Smooth muscle cell (in vitro differentiated cells): ENCODE measurements at regions not wholly inside any gene's neighbourhood (a gene's known extent, or its start where the extent isn't known, plus 50 kb on each side); places are given as distances from the start of the nearest gene placed in this dataset.
"Not testable (repeated sequence)": the region's sequence is repeated elsewhere in the genome, so short reads cannot be mapped to it uniquely, and the experiment has no call there.

Source experiments
- DNase-seq: peaks from one replicate; lab custom pipeline; 2025; ENCODE audit not compliant: unreplicated experiment; lab: John Stamatoyannopoulos, UW
- H2AFZ ChIP-seq: fragments of 200-600 bp; sonication (generic); 2 replicates; pipeline ENCODE4 v1.6.0; 2016; ENCODE audit warnings: antibody characterized with exemption, low read depth, mild to moderate bottlenecking
- H3F3A ChIP-seq: fragments of 200-600 bp; sonication (generic); 2 replicates; pipeline ENCODE4 v1.6.0; 2017; ENCODE audit warnings: antibody characterized with exemption, low read depth
- H3K27ac ChIP-seq: fragments of 200-600 bp; sonication (generic); 2 replicates; pipeline ENCODE4 v1.5.1; 2016; ENCODE audit warnings: low read depth, mild to moderate bottlenecking
- H3K27me3 ChIP-seq: fragments of 200-600 bp; sonication (generic); 2 replicates; pipeline ENCODE4 v1.6.1; 2016; ENCODE audit warnings: low read depth, mild to moderate bottlenecking
- H3K36me3 ChIP-seq: fragments of 200-600 bp; sonication (generic); 2 replicates; pipeline ENCODE4 v1.5.1; 2016; ENCODE audit warnings: low read depth
- H3K4me1 ChIP-seq: fragments of 200-600 bp; sonication (generic); 2 replicates; pipeline ENCODE4 v1.5.1; 2016; ENCODE audit warnings: low read depth
- H3K4me2 ChIP-seq: fragments of 200-600 bp; sonication (generic); 2 replicates; pipeline ENCODE4 v1.6.0; 2016; ENCODE audit warnings: mild to moderate bottlenecking
- H3K4me3 ChIP-seq: fragments of 200-600 bp; sonication (generic); 2 replicates; pipeline ENCODE4 v1.5.1; 2016; ENCODE audit warnings: mild to moderate bottlenecking
- H3K79me2 ChIP-seq: fragments of 200-600 bp; sonication (generic); 2 replicates; pipeline ENCODE4 v1.6.0; 2016; ENCODE audit warnings: low read depth, mild to moderate bottlenecking
- H3K9ac ChIP-seq: fragments of 200-600 bp; sonication (generic); 2 replicates; pipeline ENCODE4 v1.6.0; 2016; ENCODE audit warnings: low read depth
- H3K9me3 ChIP-seq: fragments of 200-600 bp; sonication (generic); replicated peaks from 2 replicates; pipeline ENCODE4 v1.5.1; 2016; ENCODE audit warnings: low read depth
- H4K20me1 ChIP-seq: fragments of 200-600 bp; sonication (generic); 2 replicates; pipeline ENCODE4 v1.6.0; 2016; ENCODE audit warnings: low read depth
- CTCF ChIP-seq: fragments of 200-600 bp; sonication (generic); IDR thresholded peaks from 2 replicates; pipeline ENCODE4 v1.5.1; 2017; ENCODE audit warnings: borderline replicate concordance, mild to moderate bottlenecking, antibody characterized with exemption; ENCODE audit not compliant: insufficient read depth, poor library complexity, severe bottlenecking
- WGBS: methylation state at CpG from one replicate; pipeline ENCODE4 v1.1.7; 2016; ENCODE audit warnings: low lambda C conversion rate; 5-methylcytosine and 5-hydroxymethylcytosine counted together

GRCh38 chr5:158494541-158494940 lies 605.2 kb downstream of the EBF1 start:
- no peaks in the 10 kb centered on the region for H3F3A ChIP-seq
- TF ChIP-seq CTCF = no peak
- H3K36me3 ChIP-seq = no peaks in the 10 kb centered on the region
- 97% methylated on average over 2 of the region's 2 CpGs for WGBS
- no peak overlapping the region for H2AFZ ChIP-seq
- no peak overlapping the region for H3K27ac ChIP-seq
- no peak overlapping the region for H3K9ac ChIP-seq
- no peaks in the 10 kb centered on the region for H4K20me1 ChIP-seq
- H3K27me3 ChIP-seq = no peaks in the 10 kb centered on the region
- no peaks in the 10 kb centered on the region for H3K9me3 ChIP-seq
- no peak overlapping the region for H3K4me2 ChIP-seq
- DNase-seq = no peak
- H3K4me1 ChIP-seq = no peaks in the 10 kb centered on the region
- H3K4me3 ChIP-seq = no peak overlapping the region
- H3K79me2 ChIP-seq = no peaks in the 10 kb centered on the region

GRCh38 chr5:158494044-158494443 lies 605.7 kb downstream of the EBF1 start:
- H3K4me2 ChIP-seq, H3K27ac ChIP-seq, H3F3A ChIP-seq, H3K9me3 ChIP-seq, H4K20me1 ChIP-seq, H3K27me3 ChIP-seq, H3K79me2 ChIP-seq, H2AFZ ChIP-seq, DNase-seq, H3K4me3 ChIP-seq, H3K4me1 ChIP-seq, H3K9ac ChIP-seq, H3K36me3 ChIP-seq: not testable (repeated sequence)
- 98% methylated on average over 2 of the region's 2 CpGs for whole genome bisulfite sequencing

- Histone ChIP-seq H3K27me3 (no peaks in the 10 kb centered on the region), H3K4me1 (no peaks in the 10 kb centered on the region), H3K27ac (no peak overlapping the region), H3F3A (no peaks in the 10 kb centered on the region), H3K36me3 (no peaks in the 10 kb centered on the region), H2AFZ (no peak overlapping the region), H3K4me3 (no peak overlapping the region), H4K20me1 (no peaks in the 10 kb centered on the region), H3K9me3 (no peaks in the 10 kb centered on the region), H3K4me2 (no peak overlapping the region), H3K79me2 (no peaks in the 10 kb centered on the region), H3K9ac (no peak overlapping the region)
- no peak for DNase-seq
- WGBS = 71% methylated on average over 3 of the region's 3 CpGs
- no peak for TF ChIP-seq CTCF
Measured at GRCh38 chr5:158492841-158493242, 606.9 kb downstream of the EBF1 start.

- no peak overlapping the region for H3K4me3 ChIP-seq
- no peaks in the 10 kb centered on the region for H3K36me3 ChIP-seq
- no peak for DNase-seq
- no peaks in the 10 kb centered on the region for H3K9me3 ChIP-seq
- no peaks in the 10 kb centered on the region for H4K20me1 ChIP-seq
- no peaks in the 10 kb centered on the region for H3F3A ChIP-seq
- H3K4me1 ChIP-seq = no peaks in the 10 kb centered on the region
- no peak overlapping the region for H3K27ac ChIP-seq
- no peak overlapping the region for H2AFZ ChIP-seq
- H3K4me2 ChIP-seq = no peak overlapping the region
- H3K9ac ChIP-seq = no peak overlapping the region
- no peaks in the 10 kb centered on the region for H3K27me3 ChIP-seq
- no peaks in the 10 kb centered on the region for H3K79me2 ChIP-seq
- TF ChIP-seq CTCF = no peak
Measured at GRCh38 chr5:158492136-158492535, 607.6 kb downstream of the EBF1 start.
